Activated CD4-positive, alpha-beta T cell treated with anti-CD3 and anti-CD28 coated beads for 24 hours (primary cell): ENCODE measurements at regions not wholly inside any gene's neighbourhood (a gene's known extent, or its start where the extent isn't known, plus 50 kb on each side); places are given as distances from the start of the nearest gene placed in this dataset.

Experiments
- DNase-seq, 2 donors: peaks; one replicate each; pipeline ENCODE4 v3.0.0-alpha.2; 2020; ENCODE audit warnings: low read depth in 2 of 2

GRCh38 chr18:5640939-5641338 is 97.1 kb upstream of the EPB41L3 start:
- DNase-seq = no peak

- no peak for DNase-seq
These were observed 95.3 kb upstream of the EPB41L3 start for GRCh38 chr18:5639131-5639530.

GRCh38 chr18:5632041-5632440 is 88.2 kb upstream of the EPB41L3 start:
- DNase-seq = no peak

GRCh38 chr18:5630900-5631413 is 87.2 kb upstream of the EPB41L3 start:
- DNase-seq = no peak

- peak in 1 of 2 donors; percentile 31 for DNase-seq
These were observed 86.5 kb upstream of the EPB41L3 start for GRCh38 chr18:5630057-5630899.

- DNase-seq = no peak
These were observed 84.9 kb upstream of the EPB41L3 start for GRCh38 chr18:5628512-5629255.

- DNase-seq = no peak
These were observed 84.1 kb upstream of the EPB41L3 start for GRCh38 chr18:5627776-5628511.

GRCh38 chr18:5626130-5626880 is 82.5 kb upstream of the EPB41L3 start:
- no peak for DNase-seq

GRCh38 chr18:5625076-5625475 is 81.3 kb upstream of the EPB41L3 start:
- DNase-seq = no peak

- no peak for DNase-seq
These were observed 79.1 kb upstream of the EPB41L3 start for GRCh38 chr18:5622905-5623304.

GRCh38 chr18:5620289-5620688 is 76.5 kb upstream of the EPB41L3 start:
- no peak for DNase-seq

GRCh38 chr18:5619376-5619775 is 75.6 kb upstream of the EPB41L3 start:
- no peak for DNase-seq

GRCh38 chr18:5618047-5618688 is 74.4 kb upstream of the EPB41L3 start:
- DNase-seq = no peak

GRCh38 chr18:5611221-5611620 is 67.4 kb upstream of the EPB41L3 start:
- no peak for DNase-seq

- no peak for DNase-seq
These were observed 65.0 kb upstream of the EPB41L3 start for GRCh38 chr18:5608846-5609245.

- no peak for DNase-seq
These were observed 63.2 kb upstream of the EPB41L3 start for GRCh38 chr18:5606951-5607350.

- no peak for DNase-seq
These were observed 61.0 kb upstream of the EPB41L3 start for GRCh38 chr18:5604778-5605177.

- DNase-seq = no peak
These were observed 59.4 kb upstream of the EPB41L3 start for GRCh38 chr18:5603153-5603552.

GRCh38 chr18:5601188-5601624 is 57.4 kb upstream of the EPB41L3 start:
- no peak for DNase-seq

GRCh38 chr18:5600378-5601071 is 56.7 kb upstream of the EPB41L3 start:
- no peak for DNase-seq
